K562 (cell line): ENCODE measurements at regions not wholly inside any gene's neighbourhood (a gene's known extent, or its start where the extent isn't known, plus 50 kb on each side); places are given as distances from the start of the nearest gene placed in this dataset.

Experiments used
- ATAC-seq: fragments of 200-7000 bp; cut with Tn5 transposase; 3 replicates; pipeline ENCODE4 v1.9.1; 2020; ENCODE audit warnings: moderate library complexity
- BruUV-seq: library from RNA; stranded (reverse); fragments of 400-500 nt; replicated peaks from 2 replicates; lab custom pipeline; 2021; lab: Mats Ljungman, UMichigan
- CTCF ChIA-PET: fragments of 300-600 bp; formaldehyde crosslinking; extraction: SDS; loops from one replicate; lab custom pipeline; 2021; ENCODE audit warnings: low intra/inter-chr PET ratio; lab: Yijun Ruan, JAX
- POLR2A ChIA-PET: fragments of 300-600, 350-650 bp; sonication (Branson Sonifier 250); formaldehyde crosslinking; extraction: SDS; loops from one replicate; lab custom pipeline; 2021; ENCODE audit warnings: antibody characterized with exemption, inconsistent platforms; lab: Yijun Ruan, JAX
- DNase-seq, 4 experiments: peaks; one replicate each; pipeline versions ENCODE4 v3.0.0 to v3.0.0-alpha.2; 2011 to 2018; ENCODE audit warnings: low spot score in 3 of 4, mixed read lengths in 3 of 4; ENCODE audit errors: extremely low read depth in 1 of 4
- FAIRE-seq: peaks from 2 replicates; lab custom pipeline; 2011; peaks lifted over from hg19 to GRCh38; lab: Jason Lieb, UNC
- H2AFZ ChIP-seq: 2 replicates; pipeline ENCODE4 v1.6.0; 2011; ENCODE audit warnings: low read depth, low read length, control low read depth, inconsistent platforms
- H3K27ac ChIP-seq: fragments of 200-600 bp; 3 replicates; pipeline ENCODE4 v1.8.0; 2011; ENCODE audit warnings: low read depth, mild to moderate bottlenecking, control low read depth, inconsistent platforms, low read length, moderate library complexity, mixed read lengths; ENCODE audit errors: extremely low read depth
- H3K27me3 ChIP-seq, 2 experiments: fragments of 300-600 bp in 1 of 2; 2 replicates in 1 of 2; 3 replicates in 1 of 2; pipeline versions ENCODE4 v1.6.0 to v1.8.0; 2011; ENCODE audit warnings: inconsistent platforms in 2 of 2, low read length in 2 of 2, mild to moderate bottlenecking in 1 of 2, mixed read lengths in 1 of 2, moderate library complexity in 1 of 2; ENCODE audit not compliant: control insufficient read depth in 2 of 2, insufficient read depth in 2 of 2
- H3K36me3 ChIP-seq: fragments of 300-600 bp; 3 replicates; pipeline ENCODE4 v1.8.0; 2011; ENCODE audit warnings: mild to moderate bottlenecking, low read length, inconsistent platforms; ENCODE audit not compliant: control insufficient read depth, insufficient read depth
- H3K4me1 ChIP-seq, 2 experiments: fragments of 200-600 bp in 1 of 2; replicated peaks in 1 of 2; 2 replicates in 1 of 2; 3 replicates in 1 of 2; pipeline versions ENCODE4 v1.5.1 to v1.8.0; 2011; ENCODE audit warnings: inconsistent platforms in 2 of 2, low read length in 2 of 2, mild to moderate bottlenecking in 1 of 2, mixed read lengths in 1 of 2, moderate library complexity in 1 of 2; ENCODE audit not compliant: control insufficient read depth in 2 of 2, insufficient read depth in 2 of 2
- H3K4me2 ChIP-seq: 2 replicates; pipeline ENCODE4 v1.6.1; 2011; ENCODE audit warnings: low read length, control low read depth, inconsistent platforms, mixed read lengths; ENCODE audit not compliant: insufficient read depth
- H3K4me3 ChIP-seq: fragments of 200-600 bp; sonication (generic), shearing (Covaris generic); 2 replicates; pipeline ENCODE4 v1.5.1; 2016; ENCODE audit warnings: control low read depth, inconsistent platforms
- H3K79me2 ChIP-seq: fragments of 200-600 bp; 3 replicates; pipeline ENCODE4 v1.8.0; 2011; ENCODE audit warnings: low read length, inconsistent platforms; ENCODE audit not compliant: control insufficient read depth, insufficient read depth
- H3K9ac ChIP-seq, 2 experiments: 2 replicates each; pipeline versions ENCODE4 v1.6.0 to v1.6.1; 2011; ENCODE audit warnings: low read depth in 2 of 2, low read length in 2 of 2, control low read depth in 1 of 2, inconsistent platforms in 1 of 2, mild to moderate bottlenecking in 1 of 2, mixed read lengths in 1 of 2; ENCODE audit not compliant: insufficient read depth in 1 of 2
- H3K9me1 ChIP-seq: one replicate; pipeline ENCODE4 v1.6.0; 2011; ENCODE audit warnings: inconsistent platforms, mild to moderate bottlenecking, low read length, moderate library complexity; ENCODE audit not compliant: control insufficient read depth, insufficient read depth
- H3K9me3 ChIP-seq: replicated peaks from 2 replicates; pipeline ENCODE4 v1.5.1; 2011; ENCODE audit warnings: low read depth, low read length, inconsistent platforms; ENCODE audit not compliant: control insufficient read depth, insufficient read depth
- H4K20me1 ChIP-seq: replicated peaks from 2 replicates; pipeline ENCODE4 v1.6.1; 2011; ENCODE audit warnings: low read length, inconsistent platforms, mixed read lengths; ENCODE audit not compliant: control insufficient read depth, insufficient read depth
- CLOCK ChIP-seq: fragments of 250-450 bp; sonication (Bioruptor Pico); IDR thresholded peaks from 2 replicates; pipeline ENCODE4 v1.4.0; 2020; ENCODE audit warnings: mild to moderate bottlenecking, moderate library complexity, borderline replicate concordance
- E2F8 ChIP-seq: fragments of 450-650 bp; IDR thresholded peaks from 2 replicates; pipeline ENCODE4 v1.7.1; 2018; ENCODE audit warnings: mild to moderate bottlenecking, low read depth; ENCODE audit not compliant: partially characterized antibody
- ETV6 ChIP-seq, 3 experiments: fragments of 150-350 bp in 1 of 3; sonication (generic) in 1 of 3; formaldehyde crosslinking in 1 of 3; IDR thresholded peaks; 2 replicates each; pipeline versions ENCODE4 v1.6.1 to v1.8.0; 2014 to 2022; ENCODE audit warnings: borderline replicate concordance in 2 of 3, low read depth in 2 of 3, antibody characterized with exemption in 1 of 3, low read length in 1 of 3, mild to moderate bottlenecking in 1 of 3, missing genetic modification reagents in 1 of 3
- HDAC2 ChIP-seq: fragments of 450-650 bp; IDR thresholded peaks from 2 replicates; pipeline ENCODE4 v1.6.1; 2016; ENCODE audit warnings: mild to moderate bottlenecking
- KLF10 ChIP-seq: fragments of 250-450 bp; sonication (Bioruptor Pico); IDR thresholded peaks from 2 replicates; pipeline ENCODE4 v1.6.1; 2021; ENCODE audit warnings: matching md5 sums
- MCM3 ChIP-seq: fragments of 450-650 bp; IDR thresholded peaks from 2 replicates; pipeline ENCODE4 v1.6.1; 2016
- MEF2D ChIP-seq: conservative IDR thresholded peaks from 2 replicates; pipeline ENCODE4 v1.6.1; 2016; ENCODE audit warnings: low read depth, missing genetic modification characterization, missing compliant biosample characterization
- NR1H2 ChIP-seq: sonication (generic); formaldehyde crosslinking; IDR thresholded peaks from 2 replicates; pipeline ENCODE4 v1.4.0; 2020; ENCODE audit warnings: mild to moderate bottlenecking, missing genetic modification reagents
- NR2F6 ChIP-seq: fragments of 450-650 bp; formaldehyde crosslinking; IDR thresholded peaks from 2 replicates; pipeline ENCODE4 v1.4.0; 2020; ENCODE audit warnings: mild to moderate bottlenecking
- NR4A1 ChIP-seq, 2 experiments: fragments of 250-450 bp in 1 of 2; fragments of 450-650 bp in 1 of 2; sonication (Bioruptor Pico) in 1 of 2; IDR thresholded peaks; 2 replicates each; pipeline versions ENCODE4 v1.4.0 to v1.6.1; 2016 to 2020; ENCODE audit warnings: mild to moderate bottlenecking in 2 of 2, missing compliant biosample characterization in 1 of 2, missing genetic modification characterization in 1 of 2, moderate library complexity in 1 of 2
- RAD21 ChIP-seq, 2 experiments: fragments of 250-450 bp in 1 of 2; fragments of 450-650 bp in 1 of 2; sonication (Bioruptor Pico) in 1 of 2; formaldehyde crosslinking in 1 of 2; IDR thresholded peaks in 1 of 2; conservative IDR thresholded peaks in 1 of 2; 2 replicates each; pipeline versions ENCODE4 v1.4.0 to v1.8.0; 2020 to 2022; ENCODE audit warnings: mild to moderate bottlenecking in 2 of 2, moderate library complexity in 1 of 2
- U2AF2 ChIP-seq: fragments of 200-400 bp; formaldehyde crosslinking; optimal IDR thresholded peaks from 2 replicates; pipeline ENCODE3; 2017; ENCODE audit warnings: low read depth, mild to moderate bottlenecking, low read length
- ZFP30 ChIP-seq: fragments of 250-450 bp; sonication (Bioruptor Pico); IDR thresholded peaks from 2 replicates; pipeline ENCODE4 v1.8.0; 2022; ENCODE audit warnings: moderate library complexity, mild to moderate bottlenecking, inconsistent platforms, borderline replicate concordance
- ZFP91 ChIP-seq: sonication (generic); formaldehyde crosslinking; IDR thresholded peaks from 2 replicates; pipeline ENCODE4 v1.8.0; 2022; ENCODE audit warnings: mild to moderate bottlenecking, missing genetic modification reagents
- ZNF311 ChIP-seq: fragments of 250-450 bp; sonication (Bioruptor Pico); IDR thresholded peaks from 2 replicates; pipeline ENCODE4 v1.4.0; 2020; ENCODE audit warnings: mild to moderate bottlenecking, moderate library complexity
- ZNF830 ChIP-seq: fragments of 250-450 bp; sonication (Bioruptor Pico); IDR thresholded peaks from 2 replicates; pipeline ENCODE4 v1.5.0; 2021; ENCODE audit warnings: mild to moderate bottlenecking
- WGBS: fragments of 100-300 bp; shearing (Covaris generic); methylation state at CpG from one replicate; pipeline ENCODE4 v1.1.6; 2016; ENCODE audit warnings: low coverage, mixed read lengths; ENCODE audit not compliant: insufficient coverage; ENCODE audit errors: missing lambda C conversion rate; 5-methylcytosine and 5-hydroxymethylcytosine counted together
- in situ Hi-C: fragments of 300-500 bp; cut with MboI; formaldehyde crosslinking; loops from 4 replicates; pipeline ENCODE4 v1.15.0; 2018; ENCODE audit warnings: inconsistent platforms, mixed read lengths
- intact Hi-C: fragments of 100-400 bp; cut with micrococcal nuclease; formaldehyde crosslinking; loops from 2 replicates; pipeline ENCODE4 v1.14.2; 2022

- H3K9ac ChIP-seq = no peak overlapping the region
- no peak overlapping the region for H3K27ac ChIP-seq
- no peak for FAIRE-seq
- no peaks in the 10 kb centered on the region for H3K4me1 ChIP-seq
- peaks cover 2 to 53% of the 10 kb centered on the region in 2 experiments; a peak in 3 of 5 replicates for H3K27me3 ChIP-seq
- no peak overlapping the region for H3K4me3 ChIP-seq
- no TSS peak for BruUV-seq
- POLR2A ChIA-PET = interaction anchor here (1.0 kb wide), 1 partner anchor 16 kb away, joined by 4 read pairs; no protein-coding TSS in a partner anchor
- no peak for ATAC-seq
- intact Hi-C loops (no loop called here), in situ Hi-C loops (no loop called here)
- H3K9me3 ChIP-seq = no peaks in the 10 kb centered on the region; the same call in 1 of the 2 replicates
- CTCF ChIA-PET = no interaction called here
- WGBS = 3% methylated on average over 3 of the region's 3 CpGs
- H3K9me1 ChIP-seq = no peaks in the 10 kb centered on the region
- H4K20me1 ChIP-seq = no peaks in the 10 kb centered on the region
- no peak for DNase-seq
- H3K79me2 ChIP-seq = no peaks in the 10 kb centered on the region
- H3K36me3 ChIP-seq = no peaks in the 10 kb centered on the region
- no peak overlapping the region for H2AFZ ChIP-seq
- H3K4me2 ChIP-seq = no peak overlapping the region
- no peak for TF ChIP-seq NR1H2
- no peak for TF ChIP-seq RAD21 (CRISPR knock-in tag; conservative IDR thresholded peaks at IDR 0.05 in 1 of 2, IDR thresholded peaks at IDR 0.05 in 1 of 2)
- no peak for TF ChIP-seq NR2F6 (CRISPR knock-in tag)
- TF ChIP-seq ZNF311 = no peak
- no peak for TF ChIP-seq E2F8
- no peak for TF ChIP-seq ZFP91 (CRISPR knock-in tag)
- no peak for TF ChIP-seq KLF10 (CRISPR knock-in tag)
- no peak for TF ChIP-seq CLOCK (CRISPR knock-in tag)
- TF ChIP-seq NR4A1 (CRISPR knock-in tag; IDR thresholded peaks at IDR 0.05) = no peak
- TF ChIP-seq NR4A1 (tag; IDR thresholded peaks at IDR 0.05) = no peak
- TF ChIP-seq HDAC2 = no peak
- TF ChIP-seq ETV6 (IDR thresholded peaks at IDR 0.05; ENCODE audit: borderline replicate concordance in 1 of 2, low read depth in 2 of 2, low read length in 1 of 2) = no peak
- TF ChIP-seq ETV6 (CRISPR knock-in tag; IDR thresholded peaks at IDR 0.05; ENCODE audit: borderline replicate concordance) = no peak
- no peak for TF ChIP-seq MEF2D (tag)
- no peak for TF ChIP-seq U2AF2
- TF ChIP-seq ZFP30 = no peak
- TF ChIP-seq ZNF830 (CRISPR knock-in tag) = no peak
- no peak for TF ChIP-seq MCM3
Observed at GRCh38 chr2:11009176-11009575, 97.4 kb downstream of the KCNF1 start.
